ENCODE measurements at regions not wholly inside any gene's neighbourhood (a gene's known extent, or its start where the extent isn't known, plus 50 kb on each side); places are given as distances from the start of the nearest gene placed in this dataset.
A peak's percentile ranks its signal among the peaks of the same experiment; 100 is the strongest.
"Not testable (repeated sequence)": the region's sequence is repeated elsewhere in the genome, so short reads cannot be mapped to it uniquely, and the experiment has no call there.

- Histone ChIP-seq H3K36me3 (ENCODE audit: control insufficient read depth, insufficient read depth, low read length) (peaks cover 24% of the 10 kb centered on the region), H3K27me3 (ENCODE audit: control insufficient read depth in 2 of 2, insufficient read depth in 2 of 2, low read length in 2 of 2) (no peaks in the 10 kb centered on the region), H3K9me3 (replicated peaks; ENCODE audit: control insufficient read depth, insufficient read depth, low read depth, low read length) (peaks cover 4% of the 10 kb centered on the region), H3K9me1 (ENCODE audit: control insufficient read depth, insufficient read depth, low read length) (no peaks in the 10 kb centered on the region), H3K27ac (ENCODE audit: extremely low read depth, low read depth, low read length) (no peak overlapping the region), H3K79me2 (ENCODE audit: control insufficient read depth, insufficient read depth, low read length) (peaks cover 15% of the 10 kb centered on the region), H3K4me2 (ENCODE audit: insufficient read depth, low read length) (no peak overlapping the region), H3K4me1 (replicated peaks in 1 of 2; ENCODE audit: control insufficient read depth in 2 of 2, insufficient read depth in 2 of 2, low read length in 2 of 2) (no peaks in the 10 kb centered on the region), H4K20me1 (replicated peaks; ENCODE audit: control insufficient read depth, insufficient read depth, low read length) (no peaks in the 10 kb centered on the region), H3K9ac (ENCODE audit: insufficient read depth in 1 of 2, low read depth in 2 of 2, low read length in 2 of 2) (no peak overlapping the region), H2AFZ (ENCODE audit: low read depth, low read length) (no peak overlapping the region), H3K4me3 (no peak overlapping the region)
- intact Hi-C loops (cut with micrococcal nuclease) (no loop called here), in situ Hi-C loops (cut with MboI) (no loop called here)
- ChIA-PET POLR2A (no interaction called here), CTCF (ENCODE audit: low intra/inter-chr PET ratio) (no interaction called here)
- FAIRE-seq (no peak), ATAC-seq (no peak), DNase-seq (ENCODE audit: extremely low read depth in 1 of 4, low spot score in 3 of 4) (no peak)
- TF ChIP-seq ZNF316 (IDR thresholded peaks at IDR 0.05) (peak; percentile 63; the same call in 1 of the 2 replicates), GTF2A2 (tag; IDR thresholded peaks at IDR 0.05) (no peak), C11orf30 (IDR thresholded peaks at IDR 0.05; ENCODE audit: low read depth) (peak; percentile 47), ZNF184 (CRISPR knock-in tag; IDR thresholded peaks at IDR 0.05) (no peak)
- BruUV-seq (replicated peaks), result no TSS peak
- WGBS (ENCODE audit: insufficient coverage, low coverage, missing lambda C conversion rate), result 26% methylated on average over 1 of the region's 1 CpG
Measured at GRCh38 chr10:42351745-42352144, 286.6 kb downstream of the ZNF33B start.

DNA sequence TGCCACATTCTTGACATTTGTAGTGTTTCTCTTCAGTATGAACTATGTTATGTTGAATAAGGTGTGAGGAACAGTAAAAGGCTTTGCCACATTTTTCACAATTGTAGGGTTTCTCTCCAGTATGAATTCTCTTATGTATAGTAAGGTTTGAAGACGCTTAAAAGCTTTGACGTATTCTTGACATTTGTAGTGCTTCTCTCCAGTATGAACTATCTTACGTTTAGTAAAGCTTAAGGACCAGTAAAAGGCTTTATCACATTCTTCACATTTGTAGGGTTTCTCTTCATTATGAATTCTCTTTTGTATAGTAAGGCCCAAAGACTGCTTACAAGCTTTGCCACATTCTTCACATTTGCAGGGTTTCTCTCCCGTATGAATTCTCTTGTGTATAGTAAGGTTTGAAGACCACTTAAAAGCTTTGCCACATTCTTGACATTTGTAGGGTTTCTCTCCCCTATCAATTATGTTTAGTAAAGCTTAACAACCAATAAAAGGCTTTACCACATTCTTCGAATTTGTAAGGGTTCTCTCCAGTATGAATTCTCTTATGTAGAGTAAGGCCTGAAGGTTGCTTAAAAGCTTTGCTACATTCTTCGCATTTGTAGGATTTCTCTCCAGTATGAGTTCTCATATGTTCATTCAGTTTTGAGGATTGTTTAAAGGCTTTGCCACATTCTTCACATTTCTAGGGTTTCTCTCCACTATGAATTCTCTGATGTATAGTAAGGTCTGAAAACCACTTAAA, 301.6 kb downstream of the ZNF33B start:
- POLR2A ChIA-PET; H2AFZ ChIP-seq (ENCODE audit: low read depth, low read length); H3K4me1 ChIP-seq (replicated peaks in 1 of 2; ENCODE audit: control insufficient read depth in 2 of 2, insufficient read depth in 2 of 2, low read length in 2 of 2); H4K20me1 ChIP-seq (replicated peaks; ENCODE audit: control insufficient read depth, insufficient read depth, low read length); H3K9ac ChIP-seq (ENCODE audit: insufficient read depth in 1 of 2, low read depth in 2 of 2, low read length in 2 of 2); BruUV-seq (replicated peaks); H3K9me1 ChIP-seq (ENCODE audit: control insufficient read depth, insufficient read depth, low read length); DNase-seq (ENCODE audit: extremely low read depth in 1 of 4, low spot score in 3 of 4); CTCF ChIA-PET (ENCODE audit: low intra/inter-chr PET ratio); in situ Hi-C loops (cut with MboI); H3K79me2 ChIP-seq (ENCODE audit: control insufficient read depth, insufficient read depth, low read length); FAIRE-seq; H3K27me3 ChIP-seq (ENCODE audit: control insufficient read depth in 2 of 2, insufficient read depth in 2 of 2, low read length in 2 of 2); ATAC-seq; H3K36me3 ChIP-seq (ENCODE audit: control insufficient read depth, insufficient read depth, low read length); H3K4me3 ChIP-seq; intact Hi-C loops (cut with micrococcal nuclease); H3K4me2 ChIP-seq (ENCODE audit: insufficient read depth, low read length); H3K27ac ChIP-seq (ENCODE audit: extremely low read depth, low read depth, low read length): not testable (repeated sequence)
- peaks cover 30% of the 10 kb centered on the region for H3K9me3 ChIP-seq (replicated peaks; ENCODE audit: control insufficient read depth, insufficient read depth, low read depth, low read length)
- 21% methylated on average over 6 of the region's 6 CpGs for WGBS (ENCODE audit: insufficient coverage, low coverage, missing lambda C conversion rate)
- TF ChIP-seq SOX6 (IDR thresholded peaks at IDR 0.05) (peak; percentile 32; the same call in 1 of the 2 replicates), TRIM28 (IDR thresholded peaks at IDR 0.05) (peak; percentile 85; the same call in 1 of the 2 replicates), ZNF274 (IDR thresholded peaks at IDR 0.05; ENCODE audit: borderline replicate concordance, low read depth, low read length) (peak; percentile 94), POLR2A (conservative IDR thresholded peaks at IDR 0.05) (0 out of 2 replicates have a peak, but pooled peaks have one; percentile 24), TRIM24 (IDR thresholded peaks at IDR 0.05) (peak in 1 of 2 experiments; percentile 48; a peak in 1 of 4 replicates), MTA3 (IDR thresholded peaks at IDR 0.05; ENCODE audit: borderline replicate concordance) (0 out of 2 replicates have a peak, but pooled peaks have one; percentile 25), XRCC3 (IDR thresholded peaks at IDR 0.05) (peak; percentile 75; the same call in 1 of the 2 replicates)
- TF ChIP-seq, protein P1, sequence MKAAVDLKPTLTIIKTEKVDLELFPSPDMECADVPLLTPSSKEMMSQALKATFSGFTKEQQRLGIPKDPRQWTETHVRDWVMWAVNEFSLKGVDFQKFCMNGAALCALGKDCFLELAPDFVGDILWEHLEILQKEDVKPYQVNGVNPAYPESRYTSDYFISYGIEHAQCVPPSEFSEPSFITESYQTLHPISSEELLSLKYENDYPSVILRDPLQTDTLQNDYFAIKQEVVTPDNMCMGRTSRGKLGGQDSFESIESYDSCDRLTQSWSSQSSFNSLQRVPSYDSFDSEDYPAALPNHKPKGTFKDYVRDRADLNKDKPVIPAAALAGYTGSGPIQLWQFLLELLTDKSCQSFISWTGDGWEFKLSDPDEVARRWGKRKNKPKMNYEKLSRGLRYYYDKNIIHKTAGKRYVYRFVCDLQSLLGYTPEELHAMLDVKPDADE (conservative IDR thresholded peaks at IDR 0.05; ENCODE audit: control insufficient read depth, low read depth, low read length), result peak; percentile 62; the same call in 1 of the 2 replicates
- TF ChIP-seq, protein P2, sequence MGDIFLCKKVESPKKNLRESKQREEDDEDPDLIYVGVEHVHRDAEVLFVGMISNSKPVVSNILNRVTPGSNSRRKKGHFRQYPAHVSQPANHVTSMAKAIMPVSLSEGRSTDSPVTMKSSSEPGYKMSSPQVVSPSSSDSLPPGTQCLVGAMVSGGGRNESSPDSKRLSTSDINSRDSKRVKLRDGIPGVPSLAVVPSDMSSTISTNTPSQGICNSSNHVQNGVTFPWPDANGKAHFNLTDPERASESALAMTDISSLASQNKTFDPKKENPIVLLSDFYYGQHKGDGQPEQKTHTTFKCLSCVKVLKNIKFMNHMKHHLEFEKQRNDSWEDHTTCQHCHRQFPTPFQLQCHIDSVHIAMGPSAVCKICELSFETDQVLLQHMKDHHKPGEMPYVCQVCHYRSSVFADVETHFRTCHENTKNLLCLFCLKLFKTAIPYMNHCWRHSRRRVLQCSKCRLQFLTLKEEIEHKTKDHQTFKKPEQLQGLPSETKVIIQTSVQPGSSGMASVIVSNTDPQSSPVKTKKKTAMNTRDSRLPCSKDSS (IDR thresholded peaks at IDR 0.05; ENCODE audit: low read depth, partially characterized antibody), result peak; percentile 15

Data from K562 (cell line).